H9 (cell line): ENCODE measurements at regions not wholly inside any gene's neighbourhood (a gene's known extent, or its start where the extent isn't known, plus 50 kb on each side); places are given as distances from the start of the nearest gene placed in this dataset.

Experiments
- DNase-seq: peaks from one replicate; pipeline ENCODE4 v3.0.0-alpha.2; 2017
- H2AFZ ChIP-seq: one replicate; pipeline ENCODE4 v1.6.1; 2013; ENCODE audit warnings: mild to moderate bottlenecking, low read length, control low read depth, moderate library complexity
- H2AK5ac ChIP-seq: 2 replicates; pipeline ENCODE4 v1.6.1; 2013; ENCODE audit warnings: low read length, control low read depth, mixed read lengths; ENCODE audit not compliant: insufficient read length
- H2BK120ac ChIP-seq: one replicate; pipeline ENCODE4 v1.6.1; 2013; ENCODE audit warnings: low read depth, mild to moderate bottlenecking, low read length, control low read depth, inconsistent platforms; ENCODE audit not compliant: poor library complexity, severe bottlenecking
- H2BK12ac ChIP-seq: 2 replicates; pipeline ENCODE4 v1.6.1; 2013; ENCODE audit warnings: low read length, control low read depth, mixed read lengths, low read depth; ENCODE audit not compliant: insufficient read length
- H2BK15ac ChIP-seq: 2 replicates; pipeline ENCODE4 v1.6.1; 2013; ENCODE audit warnings: low read depth, low read length, control low read depth
- H2BK20ac ChIP-seq: one replicate; pipeline ENCODE4 v1.6.1; 2013; ENCODE audit warnings: low read depth, mild to moderate bottlenecking, low read length, control low read depth, inconsistent platforms; ENCODE audit not compliant: poor library complexity, severe bottlenecking
- H2BK5ac ChIP-seq: 2 replicates; pipeline ENCODE4 v1.6.1; 2013; ENCODE audit warnings: low read length, control low read depth, mixed read lengths; ENCODE audit not compliant: insufficient read length
- H3K14ac ChIP-seq: 2 replicates; pipeline ENCODE4 v1.6.1; 2013; ENCODE audit warnings: low read length, control low read depth; ENCODE audit not compliant: insufficient read depth
- H3K18ac ChIP-seq: 2 replicates; pipeline ENCODE4 v1.6.1; 2013; ENCODE audit warnings: low read depth, mild to moderate bottlenecking, mixed read lengths, low read length, control low read depth; ENCODE audit not compliant: insufficient read length
- H3K23ac ChIP-seq: 2 replicates; pipeline ENCODE4 v1.6.1; 2013; ENCODE audit warnings: low read length, control low read depth, mixed read lengths, low read depth; ENCODE audit not compliant: insufficient read length
- H3K23me2 ChIP-seq: 2 replicates; pipeline ENCODE4 v1.6.1; 2013; ENCODE audit warnings: low read depth, mild to moderate bottlenecking, mixed read lengths, low read length, control low read depth; ENCODE audit not compliant: insufficient read length, poor library complexity, severe bottlenecking
- H3K27ac ChIP-seq: 2 replicates; pipeline ENCODE4 v1.5.1; 2013; ENCODE audit warnings: low read length, control low read depth, mixed read lengths, low read depth; ENCODE audit not compliant: insufficient read length
- H3K27me3 ChIP-seq: 2 replicates; pipeline ENCODE4 v1.6.1; 2013; ENCODE audit warnings: low read length, control low read depth, inconsistent platforms; ENCODE audit not compliant: insufficient read depth
- H3K4ac ChIP-seq: 2 replicates; pipeline ENCODE4 v1.6.1; 2013; ENCODE audit warnings: low read depth, mild to moderate bottlenecking, control low read depth, inconsistent platforms, low read length, moderate library complexity
- H3K4me1 ChIP-seq: 2 replicates; pipeline ENCODE4 v1.6.1; 2013; ENCODE audit warnings: low read length, control low read depth, inconsistent platforms; ENCODE audit not compliant: insufficient read depth
- H3K4me2 ChIP-seq: 2 replicates; pipeline ENCODE4 v1.6.1; 2013; ENCODE audit warnings: low read length, control low read depth, mixed read lengths; ENCODE audit not compliant: insufficient read length, insufficient read depth
- H3K56ac ChIP-seq: 2 replicates; pipeline ENCODE4 v1.6.1; 2013; ENCODE audit warnings: low read depth, mild to moderate bottlenecking, mixed read lengths, low read length, control low read depth; ENCODE audit not compliant: insufficient read length
- H3K79me1 ChIP-seq: 2 replicates; pipeline ENCODE4 v1.6.1; 2013; ENCODE audit warnings: low read depth, mild to moderate bottlenecking, moderate library complexity, low read length, control low read depth, inconsistent platforms; ENCODE audit not compliant: insufficient read depth, poor library complexity, severe bottlenecking
- H3K79me2 ChIP-seq: 2 replicates; pipeline ENCODE4 v1.6.1; 2013; ENCODE audit warnings: low read length, control low read depth, inconsistent platforms; ENCODE audit not compliant: insufficient read depth
- H3K9ac ChIP-seq: 2 replicates; pipeline ENCODE4 v1.6.1; 2013; ENCODE audit warnings: low read length, control low read depth, mixed read lengths; ENCODE audit not compliant: insufficient read length; ENCODE audit errors: extremely low read depth
- H3K9me3 ChIP-seq: one replicate; pipeline ENCODE4 v1.6.1; 2013; ENCODE audit warnings: low read depth, low read length, inconsistent platforms; ENCODE audit not compliant: control insufficient read depth
- H3T11ph ChIP-seq: one replicate; pipeline ENCODE4 v1.6.1; 2013; ENCODE audit warnings: mild to moderate bottlenecking, low read length, control low read depth, inconsistent platforms
- H4K20me1 ChIP-seq: one replicate; pipeline ENCODE4 v1.6.1; 2013; ENCODE audit not compliant: control insufficient read depth, insufficient read length, insufficient read depth
- H4K5ac ChIP-seq: 2 replicates; pipeline ENCODE4 v1.6.1; 2013; ENCODE audit warnings: low read depth, mild to moderate bottlenecking, mixed read lengths, low read length, control low read depth; ENCODE audit not compliant: insufficient read length
- H4K8ac ChIP-seq: replicated peaks from 2 replicates; pipeline ENCODE4 v1.6.1; 2013; ENCODE audit warnings: low read length, control low read depth, mixed read lengths, low read depth; ENCODE audit not compliant: insufficient read length
- H4K91ac ChIP-seq: 2 replicates; pipeline ENCODE4 v1.6.1; 2013; ENCODE audit warnings: low read depth, mild to moderate bottlenecking, moderate library complexity, mixed read lengths, low read length, control low read depth; ENCODE audit not compliant: insufficient read length
- H3K27ac Mint-ChIP-seq, 3 experiments: 2 replicates in 2 of 3; 3 replicates in 1 of 3; pipeline ENCODE4 v1.8.0; 2020 to 2021; ENCODE audit warnings: mixed read lengths in 3 of 3, mild to moderate bottlenecking in 1 of 3, moderate library complexity in 1 of 3
- H3K27me3 Mint-ChIP-seq: 2 replicates; pipeline ENCODE4 v1.8.0; 2021; ENCODE audit warnings: low read depth, mild to moderate bottlenecking, moderate library complexity, mixed read lengths
- H3K36me3 Mint-ChIP-seq, 3 experiments: 2 replicates in 2 of 3; 3 replicates in 1 of 3; pipeline ENCODE4 v1.8.0; 2020 to 2021; ENCODE audit warnings: low read depth in 3 of 3, mixed read lengths in 3 of 3; ENCODE audit not compliant: insufficient read depth in 1 of 3
- H3K4me1 Mint-ChIP-seq, 2 experiments: 2 replicates each; pipeline ENCODE4 v1.8.0; 2020; ENCODE audit warnings: mixed read lengths in 2 of 2
- H3K4me3 Mint-ChIP-seq, 2 experiments: 2 replicates in 1 of 2; 3 replicates in 1 of 2; pipeline ENCODE4 v1.8.0; 2020 to 2021; ENCODE audit warnings: mild to moderate bottlenecking in 2 of 2, mixed read lengths in 2 of 2, moderate library complexity in 1 of 2
- H3K9me3 Mint-ChIP-seq, 2 experiments: 2 replicates in 1 of 2; 3 replicates in 1 of 2; pipeline ENCODE4 v1.8.0; 2020; ENCODE audit warnings: mild to moderate bottlenecking in 2 of 2, mixed read lengths in 2 of 2, moderate library complexity in 1 of 2
- CTCF ChIP-seq: fragments of 200-600 bp; sonication (generic); conservative IDR thresholded peaks from 3 replicates; pipeline ENCODE4 v1.8.0; 2021; ENCODE audit warnings: antibody characterized with exemption, mild to moderate bottlenecking
- WGBS: extraction: QIAGEN DNeasy Blood & Tissue Kit; methylation state at CpG from one replicate; pipeline ENCODE4 v1.1.7; 2013; ENCODE audit warnings: missing lambda C conversion rate, low lambda C conversion rate, mixed read lengths; ENCODE audit not compliant: insufficient read length; ENCODE audit errors: extremely low coverage; 5-methylcytosine and 5-hydroxymethylcytosine counted together

GRCh38 chr6:21382821-21383449 is 210.6 kb upstream of the SOX4 start:
- Histone ChIP-seq H3K9me3 (no peaks in the 10 kb centered on the region), H3K9ac (no peak overlapping the region), H3K23me2 (no peaks in the 10 kb centered on the region), H3K56ac (no peak overlapping the region), H4K5ac (no peak overlapping the region), H2BK5ac (no peak overlapping the region), H3K4me1 (no peaks in the 10 kb centered on the region), H3K23ac (no peak overlapping the region), H2BK120ac (no peak overlapping the region), H3K27ac (no peak overlapping the region), H2AFZ (no peak overlapping the region), H3K79me2 (no peaks in the 10 kb centered on the region), H3K18ac (no peak overlapping the region), H2BK15ac (no peak overlapping the region), H3K4ac (no peak overlapping the region), H3K79me1 (no peaks in the 10 kb centered on the region), H4K8ac (no peak overlapping the region), H3K27me3 (no peaks in the 10 kb centered on the region), H4K20me1 (no peaks in the 10 kb centered on the region), H2BK12ac (no peak overlapping the region), H2BK20ac (no peak overlapping the region), H4K91ac (no peak overlapping the region), H3T11ph (no peak overlapping the region), H2AK5ac (no peak overlapping the region), H3K14ac (no peak overlapping the region), H3K4me2 (no peak overlapping the region)
- TF ChIP-seq CTCF: no peak
- Mint-ChIP-seq H3K4me3 (no peak overlapping the region), H3K36me3 (no peaks in the 10 kb centered on the region), H3K9me3 (no peaks in the 10 kb centered on the region), H3K27me3 (no peaks in the 10 kb centered on the region), H3K27ac (no peak overlapping the region), H3K4me1 (peaks cover 10 to 13% of the 10 kb centered on the region in 2 experiments)
- no CpG with 5 or more reads among the region's 12 CpGs for WGBS
- DNase-seq: no peak
